ENCODE measurements at regions not wholly inside any gene's neighbourhood (a gene's known extent, or its start where the extent isn't known, plus 50 kb on each side); places are given as distances from the start of the nearest gene placed in this dataset.

GRCh38 chr15:98286200-98286599, 325.7 kb downstream of the ARRDC4 start:
- CTCF ChIA-PET = no interaction called here
- intact Hi-C loops (cut with micrococcal nuclease; ENCODE audit: unreplicated experiment) = no loop called here
- no TSS peak for BruUV-seq (replicated peaks)

GRCh38 chr15:98286831-98287230, 326.3 kb downstream of the ARRDC4 start:
- Histone ChIP-seq H3K36me3 (ENCODE audit: low read depth) (no peaks in the 10 kb centered on the region), H3K9me2 (ENCODE audit: insufficient read depth) (no peaks in the 10 kb centered on the region), H4K20me1 (ENCODE audit: insufficient read depth) (no peaks in the 10 kb centered on the region), H3K79me2 (ENCODE audit: low read depth) (no peaks in the 10 kb centered on the region), H3K4me1 (replicated peaks; ENCODE audit: insufficient read depth) (no peaks in the 10 kb centered on the region), H3K27ac (no peak overlapping the region), H3K27me3 (ENCODE audit: insufficient read depth, low read depth) (peaks cover 70% of the 10 kb centered on the region), H3K9me3 (ENCODE audit: insufficient read depth, low read depth) (no peaks in the 10 kb centered on the region), H3F3A (ENCODE audit: insufficient read depth, low read depth) (no peaks in the 10 kb centered on the region), H3K4me2 (no peak overlapping the region), H2AFZ (no peak overlapping the region), H3K4me3 (no peak overlapping the region)
- no peak for DNase-seq
- BruUV-seq (replicated peaks) = no TSS peak
- POLR2A ChIA-PET (ENCODE audit: unreplicated experiment) = no interaction called here
- TF ChIP-seq EZH2 (IDR thresholded peaks at IDR 0.05; ENCODE audit: low read depth) = no peak
- TF ChIP-seq CTCF (conservative IDR thresholded peaks at IDR 0.05) = no peak
- CTCF ChIA-PET = no interaction called here
- intact Hi-C loops (cut with micrococcal nuclease; ENCODE audit: unreplicated experiment) = no loop called here

More at GRCh38 chr15:98286200-98286599, 325.7 kb downstream of the ARRDC4 start:
- Histone ChIP-seq H3K9me3 (ENCODE audit: insufficient read depth, low read depth) (no peaks in the 10 kb centered on the region), H3F3A (ENCODE audit: insufficient read depth, low read depth) (no peaks in the 10 kb centered on the region), H2AFZ (no peak overlapping the region), H3K4me1 (replicated peaks; ENCODE audit: insufficient read depth) (no peaks in the 10 kb centered on the region), H3K27ac (no peak overlapping the region), H3K9me2 (ENCODE audit: insufficient read depth) (no peaks in the 10 kb centered on the region), H3K36me3 (ENCODE audit: low read depth) (no peaks in the 10 kb centered on the region), H3K4me3 (no peak overlapping the region), H3K27me3 (ENCODE audit: insufficient read depth, low read depth) (peaks cover 75% of the 10 kb centered on the region), H3K4me2 (no peak overlapping the region), H4K20me1 (ENCODE audit: insufficient read depth) (no peaks in the 10 kb centered on the region), H3K79me2 (ENCODE audit: low read depth) (no peaks in the 10 kb centered on the region)
- TF ChIP-seq EZH2 (IDR thresholded peaks at IDR 0.05; ENCODE audit: low read depth) (no peak), CTCF (conservative IDR thresholded peaks at IDR 0.05) (no peak)
- DNase-seq = no peak
- POLR2A ChIA-PET (ENCODE audit: unreplicated experiment) = no interaction called here

GRCh38 chr15:98288091-98288590, 327.6 kb downstream of the ARRDC4 start:
- H3K4me1 ChIP-seq (replicated peaks; ENCODE audit: insufficient read depth) = no peaks in the 10 kb centered on the region
- H3K27me3 ChIP-seq (ENCODE audit: insufficient read depth, low read depth) = peaks cover 65% of the 10 kb centered on the region
- no peak overlapping the region for H3K4me3 ChIP-seq
- ChIA-PET POLR2A (ENCODE audit: unreplicated experiment) (no interaction called here), CTCF (no interaction called here)
- H3K27ac ChIP-seq = no peak overlapping the region
- H3K9me3 ChIP-seq (ENCODE audit: insufficient read depth, low read depth) = no peaks in the 10 kb centered on the region
- TF ChIP-seq CTCF (conservative IDR thresholded peaks at IDR 0.05) (no peak), EZH2 (IDR thresholded peaks at IDR 0.05; ENCODE audit: low read depth) (no peak)
- no peaks in the 10 kb centered on the region for H3K79me2 ChIP-seq (ENCODE audit: low read depth)
- no peaks in the 10 kb centered on the region for H3K36me3 ChIP-seq (ENCODE audit: low read depth)
- intact Hi-C loops (cut with micrococcal nuclease; ENCODE audit: unreplicated experiment) = no loop called here
- no peak for DNase-seq
- no peaks in the 10 kb centered on the region for H3F3A ChIP-seq (ENCODE audit: insufficient read depth, low read depth)
- BruUV-seq (replicated peaks) = no TSS peak
- no peaks in the 10 kb centered on the region for H4K20me1 ChIP-seq (ENCODE audit: insufficient read depth)
- no peak overlapping the region for H3K4me2 ChIP-seq
- H2AFZ ChIP-seq = no peak overlapping the region
- no peaks in the 10 kb centered on the region for H3K9me2 ChIP-seq (ENCODE audit: insufficient read depth)
